ENCODE measurements at regions not wholly inside any gene's neighbourhood (a gene's known extent, or its start where the extent isn't known, plus 50 kb on each side); places are given as distances from the start of the nearest gene placed in this dataset.

GRCh38 chr9:7982907-7983306, 183.3 kb upstream of the DMAC1 start:
- no peak overlapping the region for H3K27ac ChIP-seq
- H3K9me3 ChIP-seq: no peaks in the 10 kb centered on the region
- no peaks in the 10 kb centered on the region for H3K36me3 ChIP-seq
- H3K4me1 ChIP-seq: no peaks in the 10 kb centered on the region
- no peak for TF ChIP-seq CTCF (IDR thresholded peaks at IDR 0.05)
- TF ChIP-seq POLR2A (IDR thresholded peaks at IDR 0.05): no peak
- TF ChIP-seq POLR2AphosphoS5 (IDR thresholded peaks at IDR 0.05): no peak
- H3K4me3 ChIP-seq: no peak overlapping the region
- no peaks in the 10 kb centered on the region for H3K27me3 ChIP-seq
- no peak for DNase-seq (ENCODE audit: low spot score in 2 of 2)
- intact Hi-C loops (cut with DNase I; ENCODE audit: low total_unique reads): no loop called here

GRCh38 chr9:7980691-7981289, 181.2 kb upstream of the DMAC1 start:
- H3K27ac ChIP-seq: no peak overlapping the region
- H3K4me1 ChIP-seq: no peaks in the 10 kb centered on the region
- TF ChIP-seq POLR2AphosphoS5 (IDR thresholded peaks at IDR 0.05) (no peak), POLR2A (IDR thresholded peaks at IDR 0.05) (no peak), CTCF (IDR thresholded peaks at IDR 0.05) (no peak)
- intact Hi-C loops (cut with DNase I; ENCODE audit: low total_unique reads): no loop called here
- no peaks in the 10 kb centered on the region for H3K9me3 ChIP-seq
- DNase-seq (ENCODE audit: low spot score in 2 of 2): no peak
- no peaks in the 10 kb centered on the region for H3K27me3 ChIP-seq
- H3K36me3 ChIP-seq: no peaks in the 10 kb centered on the region
- H3K4me3 ChIP-seq: no peak overlapping the region

- intact Hi-C loops (cut with DNase I; ENCODE audit: low total_unique reads): no loop called here
- Histone ChIP-seq H3K4me3 (no peak overlapping the region), H3K36me3 (no peaks in the 10 kb centered on the region), H3K9me3 (no peaks in the 10 kb centered on the region), H3K4me1 (no peaks in the 10 kb centered on the region), H3K27me3 (no peaks in the 10 kb centered on the region), H3K27ac (no peak overlapping the region)
- no peak for TF ChIP-seq CTCF (IDR thresholded peaks at IDR 0.05)
- TF ChIP-seq POLR2A (IDR thresholded peaks at IDR 0.05): no peak
- no peak for TF ChIP-seq POLR2AphosphoS5 (IDR thresholded peaks at IDR 0.05)
- no peak for DNase-seq (ENCODE audit: low spot score in 2 of 2)
These were observed 180.5 kb upstream of the DMAC1 start for GRCh38 chr9:7980041-7980440.

- no peak for TF ChIP-seq POLR2A (IDR thresholded peaks at IDR 0.05)
- no peak for TF ChIP-seq CTCF (IDR thresholded peaks at IDR 0.05)
- no peak for TF ChIP-seq POLR2AphosphoS5 (IDR thresholded peaks at IDR 0.05)
These were observed 180.0 kb upstream of the DMAC1 start for GRCh38 chr9:7979611-7980010.

GRCh38 chr9:7977586-7977985, 178.0 kb upstream of the DMAC1 start:
- H3K27ac ChIP-seq: no peak overlapping the region
- no peak overlapping the region for H3K4me3 ChIP-seq
- intact Hi-C loops (cut with DNase I; ENCODE audit: low total_unique reads): no loop called here
- H3K9me3 ChIP-seq: no peaks in the 10 kb centered on the region
- DNase-seq (ENCODE audit: low spot score in 2 of 2): no peak
- no peaks in the 10 kb centered on the region for H3K36me3 ChIP-seq
- no peaks in the 10 kb centered on the region for H3K27me3 ChIP-seq
- TF ChIP-seq CTCF (IDR thresholded peaks at IDR 0.05) (no peak), POLR2AphosphoS5 (IDR thresholded peaks at IDR 0.05) (no peak), POLR2A (IDR thresholded peaks at IDR 0.05) (no peak)
- H3K4me1 ChIP-seq: no peaks in the 10 kb centered on the region

More at GRCh38 chr9:7979611-7980010, 180.0 kb upstream of the DMAC1 start:
- Histone ChIP-seq H3K4me3 (no peak overlapping the region), H3K4me1 (no peaks in the 10 kb centered on the region), H3K36me3 (no peaks in the 10 kb centered on the region), H3K9me3 (no peaks in the 10 kb centered on the region), H3K27me3 (no peaks in the 10 kb centered on the region), H3K27ac (no peak overlapping the region)
- DNase-seq (ENCODE audit: low spot score in 2 of 2): no peak
- intact Hi-C loops (cut with DNase I; ENCODE audit: low total_unique reads): no loop called here
